Activated CD4-positive, alpha-beta T cell treated with anti-CD3 and anti-CD28 coated beads for 48 hours (primary cell): ENCODE measurements at regions not wholly inside any gene's neighbourhood (a gene's known extent, or its start where the extent isn't known, plus 50 kb on each side); places are given as distances from the start of the nearest gene placed in this dataset.
A peak's percentile ranks its signal among the peaks of the same experiment; 100 is the strongest.

Experiments
- DNase-seq: peaks from one replicate; pipeline ENCODE4 v3.0.0-alpha.2; 2020

DNA sequence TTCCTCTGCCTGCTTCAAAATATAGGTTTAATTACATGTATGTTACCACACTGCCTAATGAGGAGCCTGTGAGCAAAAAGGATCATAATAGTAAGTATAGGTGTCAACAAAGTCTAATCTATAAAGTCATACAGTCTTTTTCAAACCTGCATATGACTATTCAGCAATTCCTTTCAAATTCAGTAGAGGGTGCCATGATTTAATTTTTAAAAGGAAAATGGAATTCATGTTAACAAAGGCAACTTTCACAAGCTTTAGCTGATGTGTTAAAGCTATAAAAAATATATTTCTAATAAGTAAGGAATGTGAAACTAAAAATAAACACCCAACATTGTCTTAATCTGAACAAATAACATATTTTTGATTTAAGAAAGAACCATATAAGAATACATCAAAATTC, 52.1 kb downstream of the MPP7 start:
- DNase-seq = no peak

- no peak for DNase-seq
Measured at GRCh38 chr10:28250358-28250757, 52.5 kb downstream of the MPP7 start.

DNA sequence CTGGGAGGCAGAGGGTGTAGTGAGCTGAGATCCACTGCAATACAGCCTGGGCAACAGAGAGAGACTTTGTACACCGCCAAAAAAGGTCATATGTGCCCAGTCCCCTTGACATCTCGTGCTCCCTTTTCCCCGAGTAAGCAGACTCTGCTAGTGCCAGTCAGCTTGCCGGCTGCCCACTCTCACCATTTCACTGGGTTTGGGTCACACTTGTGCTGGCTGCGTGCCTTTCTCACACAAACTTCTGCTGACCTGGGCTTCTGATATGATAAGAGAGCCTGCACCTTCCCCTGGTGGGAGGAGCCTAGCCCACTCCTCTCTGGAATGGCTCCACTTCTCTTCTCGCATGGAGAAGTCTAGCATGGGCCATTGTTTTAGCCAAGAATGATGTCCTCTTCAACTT, 53.4 kb downstream of the MPP7 start:
- DNase-seq = no peak

DNA sequence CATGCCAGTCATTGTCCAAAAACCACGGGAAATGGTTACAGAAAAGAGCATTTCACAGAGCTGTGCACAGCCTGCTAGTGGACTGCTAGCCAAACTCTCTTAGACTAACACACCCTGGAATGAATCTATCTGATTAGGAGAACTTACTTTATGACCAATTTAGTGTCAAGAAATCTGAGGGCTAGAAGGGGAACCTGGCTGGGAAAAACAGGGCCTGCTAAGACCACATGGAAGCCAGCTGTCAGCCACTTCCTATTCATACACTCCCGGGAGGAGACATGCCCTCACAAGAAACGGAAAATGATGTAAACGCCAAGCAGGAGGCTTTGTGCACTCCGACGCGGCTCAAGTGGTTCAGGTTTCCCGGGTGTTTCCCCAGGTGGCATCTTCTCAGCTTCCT, 54.8 kb downstream of the MPP7 start:
- no peak for DNase-seq

- no peak for DNase-seq
Measured at GRCh38 chr10:28246023-28246422, 56.8 kb downstream of the MPP7 start.

DNA sequence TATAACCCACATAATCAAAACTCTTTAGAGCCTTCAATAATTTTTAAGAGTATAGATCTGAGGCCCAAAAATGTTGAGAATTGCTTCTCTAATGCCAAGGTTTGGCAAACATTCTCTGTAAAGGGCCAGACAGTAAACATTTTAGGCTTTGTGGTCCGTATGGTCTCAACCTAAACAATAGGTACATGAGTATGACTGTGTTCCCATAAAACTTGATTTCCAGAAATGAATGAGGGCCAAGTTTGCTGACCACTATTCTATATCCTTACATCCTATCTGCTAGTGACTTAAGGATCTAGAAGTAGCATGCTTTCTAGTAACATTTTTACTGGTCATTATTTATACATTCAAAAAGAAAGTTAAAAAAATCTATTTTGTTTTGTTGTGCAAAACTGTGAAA, 58.9 kb downstream of the MPP7 start:
- no peak for DNase-seq

- no peak for DNase-seq
Measured at GRCh38 chr10:28242555-28243204, 60.2 kb downstream of the MPP7 start.

- peak; percentile 49 for DNase-seq
Measured at GRCh38 chr10:28241741-28242399, 61.0 kb downstream of the MPP7 start.

GRCh38 chr10:28240400-28240799, 62.5 kb downstream of the MPP7 start:
- DNase-seq = no peak

GRCh38 chr10:28236591-28236990, 66.3 kb downstream of the MPP7 start:
- no peak for DNase-seq

DNA sequence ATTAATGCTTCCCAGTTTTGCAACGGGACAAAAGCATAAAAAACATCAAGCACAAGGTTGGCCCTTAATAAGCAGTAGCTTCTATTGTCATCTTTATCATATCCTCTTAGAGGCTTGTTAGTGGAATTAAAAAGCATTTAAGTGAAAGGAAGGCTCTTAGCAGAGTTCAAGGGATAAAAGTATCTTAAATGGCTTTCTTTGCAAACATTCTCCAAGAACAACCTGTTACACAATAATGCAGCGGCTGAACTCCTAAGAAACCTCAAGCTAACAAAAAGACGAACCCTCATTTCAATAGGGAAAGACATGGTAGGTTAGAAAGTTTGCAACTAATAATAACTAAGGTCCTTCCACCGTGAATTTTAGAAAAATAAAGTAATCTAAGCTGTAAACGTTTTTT, 82.1 kb downstream of the MPP7 start:
- DNase-seq = no peak

- DNase-seq = no peak
Measured at GRCh38 chr10:28219251-28219650, 83.6 kb downstream of the MPP7 start.

DNA sequence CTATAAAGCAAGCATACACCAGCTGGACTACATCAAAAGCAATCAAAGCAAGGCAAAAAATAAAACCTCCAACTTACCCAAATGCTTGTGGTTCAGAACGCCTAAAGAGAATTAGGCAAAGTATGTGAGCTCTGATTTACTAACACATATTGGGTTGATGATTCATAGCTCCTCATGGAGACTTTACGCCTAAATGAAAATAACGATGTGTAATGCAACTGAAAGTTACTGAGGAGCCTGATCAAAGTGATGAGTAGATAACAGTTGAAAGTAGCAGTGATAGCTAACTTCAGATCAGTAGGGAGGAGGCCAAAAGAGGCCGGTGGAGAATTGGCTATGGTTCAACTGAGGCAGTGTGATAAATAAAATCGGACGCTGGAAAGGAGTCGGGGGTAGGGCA, 85.0 kb downstream of the MPP7 start:
- DNase-seq = peak; percentile 30

GRCh38 chr10:28215930-28216329, 86.9 kb downstream of the MPP7 start:
- DNase-seq = no peak

DNA sequence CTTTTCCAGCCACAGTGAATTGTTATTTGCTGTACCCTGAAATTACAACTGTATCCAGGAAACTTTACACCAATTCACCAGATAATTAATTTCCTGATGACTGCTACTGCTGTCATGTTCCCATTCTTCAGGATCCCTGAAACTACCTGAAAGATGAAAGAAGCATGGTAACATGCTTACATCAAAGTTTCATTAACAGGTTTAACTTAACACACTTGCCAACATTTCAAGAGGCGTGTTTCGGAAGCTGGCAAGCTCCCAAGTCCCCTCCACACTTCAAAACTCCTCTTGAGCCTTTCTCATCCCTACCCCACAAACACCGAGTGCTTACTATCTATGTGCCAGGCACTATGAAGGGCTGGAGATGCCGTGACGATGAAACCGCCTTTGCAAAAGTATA, 88.6 kb downstream of the MPP7 start:
- DNase-seq = no peak

DNA sequence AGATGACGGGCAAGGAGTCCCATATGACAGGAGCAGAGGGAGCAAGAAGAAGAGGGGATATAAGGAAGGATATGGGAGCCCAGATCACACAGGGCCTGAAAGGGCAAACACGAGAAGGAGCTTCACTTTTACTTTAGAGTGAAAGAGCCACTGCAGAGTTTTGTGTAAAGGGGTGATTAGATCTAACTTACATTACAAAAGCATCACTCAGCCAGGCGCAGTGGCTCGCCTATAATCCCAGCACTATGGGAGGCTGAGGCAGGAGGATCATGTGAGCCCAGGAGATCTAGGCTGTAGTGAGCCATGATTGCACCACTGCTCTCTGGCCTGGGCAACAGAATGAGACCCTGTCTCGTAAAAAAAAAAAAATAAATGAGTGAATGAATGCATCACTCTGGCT, 91.1 kb downstream of the MPP7 start:
- no peak for DNase-seq

DNA sequence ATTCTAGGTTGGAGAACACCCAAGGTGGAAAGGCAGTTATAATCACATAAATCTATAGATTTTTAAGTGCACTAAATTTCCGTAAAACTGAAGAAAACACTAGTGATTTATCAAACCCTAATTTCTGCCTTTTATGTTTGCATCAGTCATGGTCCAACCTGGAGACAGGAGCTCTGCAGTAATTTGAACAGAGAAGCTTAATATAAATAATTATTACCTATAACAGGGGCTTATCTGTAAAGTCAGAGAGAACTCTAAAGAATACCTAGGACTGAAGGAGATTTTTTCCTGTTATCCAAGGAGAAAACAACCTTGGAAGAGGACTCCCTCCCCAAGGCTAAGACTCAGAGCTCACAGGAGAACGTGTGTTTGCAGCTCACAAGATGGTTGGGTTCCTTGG, 95.1 kb downstream of the MPP7 start:
- DNase-seq = no peak

DNA sequence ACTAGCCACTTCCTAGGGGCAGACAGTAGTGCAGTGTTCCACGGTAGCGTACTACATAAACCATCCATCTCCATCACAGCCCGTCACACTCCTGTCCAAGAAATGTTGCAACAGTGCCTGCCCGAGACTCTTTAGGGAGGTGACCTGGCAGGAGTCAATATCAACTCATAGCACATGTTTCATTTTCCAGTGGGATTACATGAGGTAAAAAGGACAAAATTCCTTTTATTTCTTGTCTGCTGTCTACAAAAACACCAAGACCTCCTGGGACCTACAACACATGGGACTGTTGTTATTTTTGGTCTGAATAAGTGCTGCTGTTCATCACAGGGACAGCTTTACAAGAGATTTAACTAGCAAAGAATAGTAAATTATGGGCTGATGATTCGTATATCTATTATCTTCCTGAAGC, 99.9 kb downstream of the MPP7 start:
- DNase-seq = no peak

DNA sequence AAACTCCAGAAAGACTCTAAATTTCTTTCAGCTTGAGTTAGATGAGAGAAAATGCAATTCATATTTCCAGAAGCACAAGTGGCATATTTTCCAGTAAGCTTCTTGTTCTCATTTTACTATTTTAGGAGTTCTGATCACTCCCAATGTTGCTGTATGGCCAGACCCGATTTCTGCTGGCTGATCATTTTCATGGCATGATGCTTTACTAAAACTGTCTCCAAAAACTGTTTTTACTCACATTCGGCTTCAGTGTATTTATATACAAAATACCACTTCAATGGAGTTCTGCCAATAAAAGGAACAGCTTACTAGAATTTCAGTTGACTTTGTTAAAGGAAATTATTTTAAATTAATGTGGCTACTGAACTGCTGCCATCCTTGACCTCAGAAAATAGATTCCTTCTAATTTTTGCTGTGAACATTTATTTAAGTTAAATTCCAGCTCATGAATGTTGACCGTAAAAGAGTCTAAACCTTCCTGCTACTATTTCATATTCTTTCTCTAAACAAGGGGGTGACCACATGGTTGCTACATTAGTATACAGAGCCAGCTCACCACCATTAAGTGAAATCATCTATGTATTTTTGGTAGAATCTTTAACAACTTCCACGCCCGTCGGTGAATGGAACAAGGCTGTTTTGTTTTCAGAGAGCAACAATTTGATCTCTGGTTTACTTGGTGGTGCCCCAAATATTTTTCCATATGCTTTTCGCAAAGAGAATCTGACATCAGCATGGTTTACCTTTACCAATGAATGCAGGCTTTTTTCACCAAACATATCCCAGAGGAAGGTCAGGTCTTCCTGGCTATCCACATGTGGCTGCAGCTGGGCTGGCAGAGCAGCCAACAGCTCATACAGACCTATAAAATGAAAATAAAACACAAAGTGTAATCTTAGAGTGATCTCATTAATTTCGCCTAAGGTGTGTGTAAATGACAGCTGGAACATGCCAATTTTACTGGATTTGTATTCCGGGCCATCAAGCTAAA, 101.2 kb downstream of the MPP7 start:
- DNase-seq = no peak

GRCh38 chr10:28200775-28201174, 102.1 kb downstream of the MPP7 start:
- no peak for DNase-seq

DNA sequence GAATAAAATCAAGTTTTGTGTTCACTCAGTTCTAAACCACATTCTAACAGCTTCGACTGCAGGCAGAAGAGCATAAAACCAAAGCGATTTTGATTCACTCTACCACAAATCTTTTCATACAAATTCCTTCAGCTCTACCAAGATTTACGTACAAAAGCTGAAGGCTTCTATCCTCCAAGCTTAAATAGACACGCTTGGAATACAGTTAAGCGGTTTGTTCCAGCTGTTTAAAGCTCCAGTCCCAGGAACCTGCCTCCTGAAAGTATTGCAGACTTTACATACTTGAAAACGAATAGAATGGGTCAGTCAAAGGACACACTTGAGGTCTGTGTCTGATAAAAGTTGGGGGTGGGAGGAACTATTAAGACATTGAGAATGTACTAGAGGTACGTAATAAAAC, 102.9 kb downstream of the MPP7 start:
- no peak for DNase-seq

GRCh38 chr10:28190196-28190595, 112.7 kb downstream of the MPP7 start:
- no peak for DNase-seq

DNA sequence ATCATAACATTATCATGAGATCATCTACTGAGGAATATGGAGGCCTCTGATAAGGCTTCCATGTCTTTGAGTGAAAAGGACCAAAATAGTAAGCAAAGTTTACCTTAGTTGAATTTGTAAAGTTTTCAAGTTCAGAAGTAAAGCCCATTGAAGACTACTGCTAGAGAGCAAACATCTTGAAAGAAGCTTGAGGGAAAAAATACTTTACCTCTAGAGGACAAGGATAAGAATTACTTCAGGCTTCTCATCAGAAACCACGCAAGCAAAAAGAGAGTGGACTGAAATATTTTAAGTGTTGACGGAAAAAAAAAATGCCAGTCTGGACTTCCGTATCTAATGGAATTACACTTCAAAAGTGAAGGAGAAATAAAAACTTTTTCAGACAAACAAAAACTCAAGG, 114.3 kb downstream of the MPP7 start:
- DNase-seq = no peak
